DND-41 (cell line): ENCODE measurements at regions not wholly inside any gene's neighbourhood (a gene's known extent, or its start where the extent isn't known, plus 50 kb on each side); places are given as distances from the start of the nearest gene placed in this dataset.

Experiments used
- CTCF ChIP-seq: IDR thresholded peaks from 2 replicates; pipeline ENCODE4 v1.5.1; 2012; ENCODE audit warnings: borderline replicate concordance, low read length, moderate library complexity, mild to moderate bottlenecking; ENCODE audit not compliant: poor library complexity, severe bottlenecking; ENCODE audit errors: extremely low read depth
- EZH2 ChIP-seq: IDR thresholded peaks from 3 replicates; pipeline ENCODE4 v1.6.1; 2012; ENCODE audit warnings: borderline replicate concordance, low read depth, mild to moderate bottlenecking, moderate library complexity, low read length, inconsistent platforms; ENCODE audit not compliant: severe bottlenecking

GRCh38 chr13:74841123-74841522 is 640.8 kb downstream of the TBC1D4 start:
- TF ChIP-seq EZH2 = no peak
- TF ChIP-seq CTCF = no peak
